GM18499 (cell line): ENCODE measurements at regions not wholly inside any gene's neighbourhood (a gene's known extent, or its start where the extent isn't known, plus 50 kb on each side); places are given as distances from the start of the nearest gene placed in this dataset.
"Not testable (repeated sequence)": the region's sequence is repeated elsewhere in the genome, so short reads cannot be mapped to it uniquely, and the experiment has no call there.

Experiments used
- ATAC-seq: cut with Tn5 transposase; IDR thresholded peaks from one replicate; pipeline ENCODE4 v1.9.1; 2021; ENCODE audit warnings: moderate number of reproducible peaks; ENCODE audit not compliant: insufficient read depth, unreplicated experiment

GRCh38 chr1:87398641-87399040 lies 70.0 kb downstream of the LMO4 start:
- ATAC-seq: no peak

- ATAC-seq: no peak
These were observed 70.6 kb downstream of the LMO4 start for GRCh38 chr1:87399264-87399663.

GRCh38 chr1:87399701-87400100 lies 71.0 kb downstream of the LMO4 start:
- ATAC-seq: no peak

- no peak for ATAC-seq
These were observed 72.1 kb downstream of the LMO4 start for GRCh38 chr1:87400813-87401212.

- no peak for ATAC-seq
These were observed 73.7 kb downstream of the LMO4 start for GRCh38 chr1:87402241-87403002.

- no peak for ATAC-seq
These were observed 74.6 kb downstream of the LMO4 start for GRCh38 chr1:87403061-87403820.

GRCh38 chr1:87404296-87404695 lies 75.6 kb downstream of the LMO4 start:
- ATAC-seq: no peak

GRCh38 chr1:87408665-87409248 lies 80.1 kb downstream of the LMO4 start:
- ATAC-seq: no peak

- ATAC-seq: no peak
These were observed 82.2 kb downstream of the LMO4 start for GRCh38 chr1:87410776-87411480.

GRCh38 chr1:87413846-87414245 lies 85.2 kb downstream of the LMO4 start:
- ATAC-seq: not testable (repeated sequence)

GRCh38 chr1:87418048-87418447 lies 89.4 kb downstream of the LMO4 start:
- ATAC-seq: no peak

- no peak for ATAC-seq
These were observed 93.1 kb downstream of the LMO4 start for GRCh38 chr1:87421809-87422208.

- no peak for ATAC-seq
These were observed 95.9 kb downstream of the LMO4 start for GRCh38 chr1:87424541-87424940.

GRCh38 chr1:87426463-87427249 lies 98.0 kb downstream of the LMO4 start:
- ATAC-seq: no peak

GRCh38 chr1:87428367-87428766 lies 99.7 kb downstream of the LMO4 start:
- ATAC-seq: no peak

- ATAC-seq: no peak
These were observed 100.2 kb downstream of the LMO4 start for GRCh38 chr1:87428883-87429282.

GRCh38 chr1:87432685-87433084 lies 104.0 kb downstream of the LMO4 start:
- no peak for ATAC-seq

- not testable (repeated sequence) for ATAC-seq
These were observed 104.4 kb downstream of the LMO4 start for GRCh38 chr1:87433101-87433500.

- ATAC-seq: no peak
These were observed 106.8 kb downstream of the LMO4 start for GRCh38 chr1:87435484-87435883.

GRCh38 chr1:87436115-87436514 lies 107.4 kb downstream of the LMO4 start:
- ATAC-seq: not testable (repeated sequence)
